A549 (cell line): ENCODE measurements at regions not wholly inside any gene's neighbourhood (a gene's known extent, or its start where the extent isn't known, plus 50 kb on each side); places are given as distances from the start of the nearest gene placed in this dataset.

Experiments
- CEBPB ChIP-seq, 2 experiments: fragments of >200 bp in 1 of 2; sonication (Bioruptor Twin) in 1 of 2; formaldehyde crosslinking in 1 of 2; IDR thresholded peaks; 2 replicates each; pipeline ENCODE4 v1.6.1; 2012 to 2016
- CTCF ChIP-seq: fragments of >200 bp; sonication (Bioruptor Twin); formaldehyde crosslinking; IDR thresholded peaks from 3 replicates; pipeline ENCODE4 v1.5.1; 2016
- EP300 ChIP-seq, 2 experiments: fragments of >200 bp; sonication (Bioruptor Twin); formaldehyde crosslinking; IDR thresholded peaks; 2 replicates in 1 of 2; 3 replicates in 1 of 2; pipeline ENCODE4 v1.6.1; 2016 to 2017
- HDAC2 ChIP-seq: fragments of 200-600 bp; sonication (generic); IDR thresholded peaks from 2 replicates; pipeline ENCODE4 v1.6.1; 2016
- JUNB ChIP-seq: fragments of >200 bp; sonication (Bioruptor Twin); formaldehyde crosslinking; IDR thresholded peaks from 2 replicates; pipeline ENCODE4 v1.6.1; 2016
- KDM1A ChIP-seq: fragments of 200-600 bp; sonication (generic); IDR thresholded peaks from 2 replicates; pipeline ENCODE4 v1.6.1; 2016; ENCODE audit warnings: low read depth, mild to moderate bottlenecking
- MAFK ChIP-seq: fragments of 450-650 bp; IDR thresholded peaks from 2 replicates; pipeline ENCODE4 v1.6.1; 2014; ENCODE audit not compliant: partially characterized antibody
- MAX ChIP-seq: IDR thresholded peaks from 2 replicates; pipeline ENCODE4 v1.6.1; 2012
- POLR2A ChIP-seq: IDR thresholded peaks from 2 replicates; pipeline ENCODE4 v1.6.1; 2012; ENCODE audit warnings: mild to moderate bottlenecking, low read length
- POLR2AphosphoS2 ChIP-seq: conservative IDR thresholded peaks from 2 replicates; pipeline ENCODE4 v1.6.1; 2012; ENCODE audit warnings: low read length, improper control_type of control experiment, inconsistent platforms
- RAD21 ChIP-seq, 2 experiments: fragments of >200 bp in 1 of 2; sonication (Bioruptor Twin) in 1 of 2; formaldehyde crosslinking in 1 of 2; IDR thresholded peaks in 1 of 2; conservative IDR thresholded peaks in 1 of 2; 2 replicates in 1 of 2; 3 replicates in 1 of 2; pipeline ENCODE4 v1.6.1; 2012 to 2018; ENCODE audit warnings: inconsistent platforms in 1 of 2
- SREBF2 ChIP-seq: fragments of 450-650 bp; IDR thresholded peaks from 2 replicates; pipeline ENCODE4 v1.6.1; 2014; ENCODE audit warnings: mild to moderate bottlenecking, moderate library complexity
- ZSCAN20 ChIP-seq: fragments of 250-450 bp; sonication (Bioruptor Pico); IDR thresholded peaks from 2 replicates; pipeline ENCODE4 v1.8.0; 2022; ENCODE audit warnings: mild to moderate bottlenecking, moderate library complexity

- TF ChIP-seq CTCF (no peak), EP300 (IDR thresholded peaks at IDR 0.05) (no peak), CEBPB (IDR thresholded peaks at IDR 0.05) (no peak), RAD21 (conservative IDR thresholded peaks at IDR 0.05 in 1 of 2, IDR thresholded peaks at IDR 0.05 in 1 of 2) (no peak), MAX (no peak), KDM1A (no peak), POLR2A (no peak), JUNB (no peak; the same call in 1 of the 2 replicates), HDAC2 (no peak), SREBF2 (no peak), ZSCAN20 (CRISPR knock-in tag) (no peak), MAFK (no peak), POLR2AphosphoS2 (no peak)
Observed at GRCh38 chr4:114272226-114272625, 292.8 kb upstream of the ARSJ start.
